BE2C (cell line): ENCODE measurements at regions not wholly inside any gene's neighbourhood (a gene's known extent, or its start where the extent isn't known, plus 50 kb on each side); places are given as distances from the start of the nearest gene placed in this dataset.

Experiments used
- DNase-seq: peaks from one replicate; pipeline ENCODE4 v3.0.0-alpha.2; 2020
- H3K27me3 ChIP-seq: fragments of 250-450 bp; sonication (Bioruptor Pico); 2 replicates; pipeline ENCODE4 v1.5.1; 2020; ENCODE audit warnings: mild to moderate bottlenecking
- H3K36me3 ChIP-seq: fragments of 250-450 bp; sonication (Bioruptor Pico); 2 replicates; pipeline ENCODE4 v1.5.1; 2020; ENCODE audit warnings: mild to moderate bottlenecking
- H3K4me1 ChIP-seq: fragments of 250-450 bp; sonication (Bioruptor Pico); 2 replicates; pipeline ENCODE4 v1.5.1; 2020
- H3K4me3 ChIP-seq: 2 replicates; pipeline ENCODE4 v1.5.1; 2011; ENCODE audit warnings: low read depth, low read length
- H3K9me3 ChIP-seq: fragments of 250-450 bp; sonication (Bioruptor Pico); 2 replicates; pipeline ENCODE4 v1.5.1; 2020
- CTCF ChIP-seq: IDR thresholded peaks from 2 replicates; pipeline ENCODE4 v1.5.1; 2012; ENCODE audit warnings: mild to moderate bottlenecking, low read depth, low read length

GRCh38 chr7:9302436-9302835, 869.0 kb downstream of the NXPH1 start:
- Histone ChIP-seq H3K4me1 (no peaks in the 10 kb centered on the region), H3K9me3 (no peaks in the 10 kb centered on the region), H3K36me3 (no peaks in the 10 kb centered on the region), H3K4me3 (no peak overlapping the region), H3K27me3 (no peaks in the 10 kb centered on the region)
- TF ChIP-seq CTCF: no peak
- DNase-seq: no peak

GRCh38 chr7:9307131-9307530, 873.7 kb downstream of the NXPH1 start:
- DNase-seq: no peak
- Histone ChIP-seq H3K36me3 (no peaks in the 10 kb centered on the region), H3K4me1 (no peaks in the 10 kb centered on the region), H3K9me3 (no peaks in the 10 kb centered on the region), H3K4me3 (no peak overlapping the region), H3K27me3 (no peaks in the 10 kb centered on the region)
- TF ChIP-seq CTCF: no peak

- H3K36me3 ChIP-seq: no peaks in the 10 kb centered on the region
- H3K4me1 ChIP-seq: no peaks in the 10 kb centered on the region; the same call in 1 of the 2 replicates
- no peaks in the 10 kb centered on the region for H3K9me3 ChIP-seq
- H3K27me3 ChIP-seq: no peaks in the 10 kb centered on the region
- DNase-seq: no peak
- no peak overlapping the region for H3K4me3 ChIP-seq
- TF ChIP-seq CTCF: no peak
Observed at GRCh38 chr7:9324513-9324912, 891.1 kb downstream of the NXPH1 start.

GRCh38 chr7:9328296-9328695, 894.9 kb downstream of the NXPH1 start:
- H3K4me3 ChIP-seq: no peak overlapping the region
- H3K36me3 ChIP-seq: no peaks in the 10 kb centered on the region
- TF ChIP-seq CTCF: no peak
- no peaks in the 10 kb centered on the region; the same call in 1 of the 2 replicates for H3K4me1 ChIP-seq
- no peaks in the 10 kb centered on the region for H3K27me3 ChIP-seq
- no peak for DNase-seq
- no peaks in the 10 kb centered on the region for H3K9me3 ChIP-seq

- DNase-seq: no peak
- Histone ChIP-seq H3K4me1 (no peaks in the 10 kb centered on the region), H3K27me3 (no peaks in the 10 kb centered on the region), H3K4me3 (no peak overlapping the region), H3K9me3 (no peaks in the 10 kb centered on the region; the same call in 1 of the 2 replicates), H3K36me3 (no peaks in the 10 kb centered on the region)
- TF ChIP-seq CTCF: no peak
Observed at GRCh38 chr7:9349625-9350024, 916.2 kb downstream of the NXPH1 start.

GRCh38 chr7:9391221-9391620, 957.8 kb downstream of the NXPH1 start:
- no peak for TF ChIP-seq CTCF
- no peaks in the 10 kb centered on the region for H3K27me3 ChIP-seq
- no peak for DNase-seq
- no peak overlapping the region for H3K4me3 ChIP-seq
- no peaks in the 10 kb centered on the region; the same call in 1 of the 2 replicates for H3K9me3 ChIP-seq
- no peaks in the 10 kb centered on the region for H3K36me3 ChIP-seq
- no peaks in the 10 kb centered on the region for H3K4me1 ChIP-seq
